ENCODE measurements at regions not wholly inside any gene's neighbourhood (a gene's known extent, or its start where the extent isn't known, plus 50 kb on each side); places are given as distances from the start of the nearest gene placed in this dataset.

DNA sequence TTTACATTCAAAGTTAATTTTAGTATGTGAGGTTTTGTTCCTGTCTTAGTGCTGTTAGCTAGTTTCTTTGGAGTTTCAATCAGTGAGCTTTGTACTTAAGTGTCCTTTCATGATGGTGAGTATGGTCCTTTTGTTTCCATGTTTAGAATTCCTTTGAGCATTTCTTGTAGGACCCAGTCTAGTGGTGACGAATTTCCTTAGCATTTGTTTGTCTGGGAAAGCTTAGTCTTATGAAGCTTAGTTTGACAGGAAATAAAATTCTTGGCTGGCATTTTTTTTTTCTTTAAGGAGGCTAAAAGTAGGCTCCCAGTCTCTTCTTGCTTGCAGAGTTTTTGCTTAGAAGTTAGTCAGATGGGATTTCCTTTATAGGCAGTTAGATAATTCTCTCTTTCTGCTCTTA is 209.2 kb upstream of the SEMA3C start:
- no peak overlapping the region for H2AFZ ChIP-seq (ENCODE audit: insufficient read depth, low read length, poor library complexity)
- H3K27me3 ChIP-seq (ENCODE audit: insufficient read depth, low read length) = no peaks in the 10 kb centered on the region
- no peaks in the 10 kb centered on the region for H3K9me3 ChIP-seq (ENCODE audit: insufficient read depth, low read depth, low read length)
- no peak overlapping the region for H3K27ac ChIP-seq (ENCODE audit: low read depth, low read length)
- H3K9ac ChIP-seq (ENCODE audit: low read length) = no peak overlapping the region
- no peak overlapping the region for H2AK5ac ChIP-seq (ENCODE audit: low read length)
- no peaks in the 10 kb centered on the region for H3K79me1 ChIP-seq (ENCODE audit: low read length)
- no peaks in the 10 kb centered on the region for H3K79me2 ChIP-seq (ENCODE audit: control insufficient read depth, insufficient read depth, low read length, poor library complexity)
- no peak overlapping the region for H3K18ac ChIP-seq (ENCODE audit: low read length)
- no peak overlapping the region for H3K4me3 ChIP-seq (ENCODE audit: low read depth, low read length)
- H3K4me1 ChIP-seq (ENCODE audit: control insufficient read depth in 1 of 2, insufficient read depth in 2 of 2, low read length in 2 of 2) = no peaks in the 10 kb centered on the region
- no peak overlapping the region for H2BK120ac ChIP-seq (ENCODE audit: insufficient read depth, low read length, poor library complexity)
- H3K4me2 ChIP-seq (ENCODE audit: low read length) = no peak overlapping the region
- H3K4ac ChIP-seq (ENCODE audit: low read depth, low read length) = no peak overlapping the region
- H2BK12ac ChIP-seq (ENCODE audit: low read length) = no peak overlapping the region
- no peak for DNase-seq
- no peak overlapping the region for H3K23ac ChIP-seq (ENCODE audit: low read length)
- H4K8ac ChIP-seq (ENCODE audit: low read depth, low read length) = no peak overlapping the region
- no peak overlapping the region for H4K91ac ChIP-seq (ENCODE audit: low read depth, low read length)
- H3K14ac ChIP-seq (ENCODE audit: low read length) = no peak overlapping the region
- no peaks in the 10 kb centered on the region for H3K36me3 ChIP-seq (ENCODE audit: control insufficient read depth in 1 of 2, insufficient read depth in 2 of 2, low read length in 2 of 2)
- no peak overlapping the region for H4K12ac ChIP-seq (ENCODE audit: low read depth, low read length)
- no CpG with 5 or more reads among the region's 1 CpG for WGBS (ENCODE audit: extremely low coverage, insufficient coverage, insufficient read length)
- no peak overlapping the region for H2BK5ac ChIP-seq (ENCODE audit: low read depth, low read length, poor library complexity)

- H3K9ac ChIP-seq (ENCODE audit: low read length) = no peak overlapping the region
- H2BK12ac ChIP-seq (ENCODE audit: low read length) = no peak overlapping the region
- H3K18ac ChIP-seq (ENCODE audit: low read length) = no peak overlapping the region
- H2AFZ ChIP-seq (ENCODE audit: insufficient read depth, low read length, poor library complexity) = no peak overlapping the region
- no peaks in the 10 kb centered on the region for H3K36me3 ChIP-seq (ENCODE audit: control insufficient read depth in 1 of 2, insufficient read depth in 2 of 2, low read length in 2 of 2)
- H3K4me3 ChIP-seq (ENCODE audit: low read depth, low read length) = no peak overlapping the region
- no peak overlapping the region for H4K91ac ChIP-seq (ENCODE audit: low read depth, low read length)
- no peak overlapping the region for H3K4me2 ChIP-seq (ENCODE audit: low read length)
- H3K4me1 ChIP-seq (ENCODE audit: control insufficient read depth in 1 of 2, insufficient read depth in 2 of 2, low read length in 2 of 2) = no peaks in the 10 kb centered on the region
- WGBS (ENCODE audit: extremely low coverage, insufficient coverage, insufficient read length) = no CpG with 5 or more reads among the region's 4 CpGs
- H3K27me3 ChIP-seq (ENCODE audit: insufficient read depth, low read length) = no peaks in the 10 kb centered on the region
- no peak overlapping the region for H2AK5ac ChIP-seq (ENCODE audit: low read length)
- H2BK5ac ChIP-seq (ENCODE audit: low read depth, low read length, poor library complexity) = no peak overlapping the region
- no peak overlapping the region for H4K8ac ChIP-seq (ENCODE audit: low read depth, low read length)
- H3K14ac ChIP-seq (ENCODE audit: low read length) = no peak overlapping the region
- peaks cover 1% of the 10 kb centered on the region for H3K9me3 ChIP-seq (ENCODE audit: insufficient read depth, low read depth, low read length)
- no peaks in the 10 kb centered on the region for H3K79me2 ChIP-seq (ENCODE audit: control insufficient read depth, insufficient read depth, low read length, poor library complexity)
- no peak overlapping the region for H4K12ac ChIP-seq (ENCODE audit: low read depth, low read length)
- H3K4ac ChIP-seq (ENCODE audit: low read depth, low read length) = no peak overlapping the region
- H3K27ac ChIP-seq (ENCODE audit: low read depth, low read length) = no peak overlapping the region
- no peaks in the 10 kb centered on the region for H3K79me1 ChIP-seq (ENCODE audit: low read length)
- DNase-seq = no peak
- H2BK120ac ChIP-seq (ENCODE audit: insufficient read depth, low read length, poor library complexity) = no peak overlapping the region
- H3K23ac ChIP-seq (ENCODE audit: low read length) = no peak overlapping the region
These were observed 202.0 kb upstream of the SEMA3C start for GRCh38 chr7:81120803-81121202.

DNA sequence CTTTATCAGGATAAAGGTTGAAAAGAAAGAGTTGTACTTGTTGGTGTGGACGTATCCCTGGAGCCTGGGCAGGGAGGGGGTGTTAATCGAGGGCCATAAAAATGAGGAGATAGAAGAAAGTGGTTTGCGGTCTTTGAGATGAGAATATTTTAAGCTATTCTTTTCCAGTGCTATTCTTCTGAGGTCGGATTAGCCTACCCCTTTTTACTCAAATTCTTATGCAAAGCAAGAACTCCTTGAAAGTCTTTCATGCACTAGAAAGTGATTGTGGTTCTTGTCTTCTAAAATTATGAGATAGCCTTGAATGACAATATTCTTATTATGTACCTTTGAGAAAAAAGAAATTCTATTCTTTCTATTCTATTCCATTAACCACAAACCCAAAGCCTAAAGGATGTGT is 201.3 kb upstream of the SEMA3C start:
- H3K23ac ChIP-seq (ENCODE audit: low read length) = no peak overlapping the region
- DNase-seq = no peak
- no peak overlapping the region for H4K8ac ChIP-seq (ENCODE audit: low read depth, low read length)
- no peaks in the 10 kb centered on the region for H3K36me3 ChIP-seq (ENCODE audit: control insufficient read depth in 1 of 2, insufficient read depth in 2 of 2, low read length in 2 of 2)
- no peak overlapping the region for H3K4me3 ChIP-seq (ENCODE audit: low read depth, low read length)
- WGBS (ENCODE audit: extremely low coverage, insufficient coverage, insufficient read length) = no CpG with 5 or more reads among the region's 4 CpGs
- H3K4me2 ChIP-seq (ENCODE audit: low read length) = no peak overlapping the region
- H3K9ac ChIP-seq (ENCODE audit: low read length) = no peak overlapping the region
- no peak overlapping the region for H3K4ac ChIP-seq (ENCODE audit: low read depth, low read length)
- no peak overlapping the region for H3K14ac ChIP-seq (ENCODE audit: low read length)
- H3K27ac ChIP-seq (ENCODE audit: low read depth, low read length) = no peak overlapping the region
- peaks cover 1% of the 10 kb centered on the region for H3K9me3 ChIP-seq (ENCODE audit: insufficient read depth, low read depth, low read length)
- H2BK120ac ChIP-seq (ENCODE audit: insufficient read depth, low read length, poor library complexity) = no peak overlapping the region
- H3K27me3 ChIP-seq (ENCODE audit: insufficient read depth, low read length) = no peaks in the 10 kb centered on the region
- no peaks in the 10 kb centered on the region for H3K79me2 ChIP-seq (ENCODE audit: control insufficient read depth, insufficient read depth, low read length, poor library complexity)
- H2AFZ ChIP-seq (ENCODE audit: insufficient read depth, low read length, poor library complexity) = no peak overlapping the region
- H4K12ac ChIP-seq (ENCODE audit: low read depth, low read length) = no peak overlapping the region
- no peak overlapping the region for H4K91ac ChIP-seq (ENCODE audit: low read depth, low read length)
- H2BK5ac ChIP-seq (ENCODE audit: low read depth, low read length, poor library complexity) = no peak overlapping the region
- H3K79me1 ChIP-seq (ENCODE audit: low read length) = no peaks in the 10 kb centered on the region
- no peaks in the 10 kb centered on the region for H3K4me1 ChIP-seq (ENCODE audit: control insufficient read depth in 1 of 2, insufficient read depth in 2 of 2, low read length in 2 of 2)
- no peak overlapping the region for H2AK5ac ChIP-seq (ENCODE audit: low read length)
- H3K18ac ChIP-seq (ENCODE audit: low read length) = no peak overlapping the region
- no peak overlapping the region for H2BK12ac ChIP-seq (ENCODE audit: low read length)

DNA sequence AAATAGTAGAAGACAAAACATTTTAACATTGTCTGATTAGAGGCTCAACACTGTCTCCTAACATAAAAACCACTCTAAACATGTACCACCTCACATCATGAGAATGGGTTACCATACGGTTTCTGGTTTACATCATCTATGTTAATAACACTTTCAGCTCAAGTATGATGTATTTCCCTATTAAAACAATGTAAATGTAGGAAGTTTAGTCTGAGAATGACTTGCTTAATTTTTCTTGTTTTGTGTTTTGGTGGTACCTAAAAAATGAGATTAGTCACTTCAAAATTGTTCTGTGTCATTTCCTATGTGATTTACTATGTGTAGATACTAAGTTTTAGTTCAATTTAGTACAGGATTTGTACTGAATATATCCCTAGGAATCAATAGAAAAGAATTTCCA is 195.8 kb upstream of the SEMA3C start:
- Histone ChIP-seq H2BK12ac (ENCODE audit: low read length) (no peak overlapping the region), H3K36me3 (ENCODE audit: control insufficient read depth in 1 of 2, insufficient read depth in 2 of 2, low read length in 2 of 2) (no peaks in the 10 kb centered on the region), H4K91ac (ENCODE audit: low read depth, low read length) (no peak overlapping the region), H3K18ac (ENCODE audit: low read length) (no peak overlapping the region), H3K4me3 (ENCODE audit: low read depth, low read length) (no peak overlapping the region), H3K9ac (ENCODE audit: low read length) (no peak overlapping the region), H2AK5ac (ENCODE audit: low read length) (no peak overlapping the region), H4K8ac (ENCODE audit: low read depth, low read length) (no peak overlapping the region), H3K27ac (ENCODE audit: low read depth, low read length) (no peak overlapping the region), H2AFZ (ENCODE audit: insufficient read depth, low read length, poor library complexity) (no peak overlapping the region), H3K79me1 (ENCODE audit: low read length) (no peaks in the 10 kb centered on the region), H3K9me3 (ENCODE audit: insufficient read depth, low read depth, low read length) (peaks cover 1% of the 10 kb centered on the region), H3K4ac (ENCODE audit: low read depth, low read length) (no peak overlapping the region), H3K4me2 (ENCODE audit: low read length) (no peak overlapping the region), H3K79me2 (ENCODE audit: control insufficient read depth, insufficient read depth, low read length, poor library complexity) (no peaks in the 10 kb centered on the region), H2BK120ac (ENCODE audit: insufficient read depth, low read length, poor library complexity) (no peak overlapping the region), H2BK5ac (ENCODE audit: low read depth, low read length, poor library complexity) (no peak overlapping the region), H4K12ac (ENCODE audit: low read depth, low read length) (no peak overlapping the region), H3K14ac (ENCODE audit: low read length) (no peak overlapping the region), H3K23ac (ENCODE audit: low read length) (no peak overlapping the region), H3K27me3 (ENCODE audit: insufficient read depth, low read length) (no peaks in the 10 kb centered on the region), H3K4me1 (ENCODE audit: control insufficient read depth in 1 of 2, insufficient read depth in 2 of 2, low read length in 2 of 2) (no peaks in the 10 kb centered on the region)
- DNase-seq = no peak
- WGBS (ENCODE audit: extremely low coverage, insufficient coverage, insufficient read length) = no CpG with 5 or more reads among the region's 1 CpG
